Right lobe of liver (tissue), 4 donors: ENCODE measurements at regions not wholly inside any gene's neighbourhood (a gene's known extent, or its start where the extent isn't known, plus 50 kb on each side); places are given as distances from the start of the nearest gene placed in this dataset.

Experiments used
- CTCF ChIP-seq, 4 donors: fragments of 200-600 bp in 3 of 4; fragments of 450-650 bp in 1 of 4; IDR thresholded peaks; one replicate each; pipeline versions ENCODE4 v1.5.1 to v1.8.0; 2016 to 2022; ENCODE audit warnings: antibody characterized with exemption in 4 of 4, mild to moderate bottlenecking in 2 of 4
- POLR2A ChIP-seq: fragments of 450-650 bp; IDR thresholded peaks from one replicate; pipeline ENCODE4 v1.6.1; 2017; ENCODE audit warnings: antibody characterized with exemption, mild to moderate bottlenecking
- donor health status: DM: no; HTN: no; CAD: no.
- donor health status: DM: no; HTN: no; CAD: no.
- donor health status: DM: no; HTN: yes; CAD: no.

DNA sequence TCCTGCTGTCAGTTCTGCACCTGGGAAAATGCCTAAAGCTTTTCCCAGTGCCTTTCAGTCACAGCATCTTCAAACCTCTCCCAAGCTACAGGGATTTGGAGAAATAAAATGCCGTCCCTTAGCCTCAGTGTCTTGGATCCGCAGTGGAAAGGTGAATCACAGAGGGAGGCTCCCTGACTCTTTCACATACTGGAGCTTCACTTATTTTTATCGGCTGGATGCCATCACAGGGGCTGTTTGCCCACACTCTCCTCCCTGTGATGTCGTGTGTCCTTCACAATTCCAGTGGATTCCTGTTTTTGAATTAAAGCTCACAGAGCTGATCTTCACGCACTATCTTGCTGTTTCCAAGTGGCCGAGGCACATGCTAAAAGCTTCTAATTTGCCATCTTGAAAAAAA, 1303.1 kb upstream of the DDX18 start:
- no peak for TF ChIP-seq CTCF (IDR thresholded peaks at IDR 0.05)
- TF ChIP-seq POLR2A, result no peak
